GM23248 (cell line): ENCODE measurements at regions not wholly inside any gene's neighbourhood (a gene's known extent, or its start where the extent isn't known, plus 50 kb on each side); places are given as distances from the start of the nearest gene placed in this dataset.

ENCODE experiments used
- EZH2 ChIP-seq: fragments of 200-600 bp; sonication (generic); IDR thresholded peaks from 2 replicates; pipeline ENCODE4 v1.6.1; 2018; ENCODE audit warnings: antibody characterized with exemption, mild to moderate bottlenecking; ENCODE audit not compliant: insufficient read depth, poor library complexity, severe bottlenecking
- EZH2phosphoT487 ChIP-seq: fragments of 200-600 bp; sonication (generic); IDR thresholded peaks from 2 replicates; pipeline ENCODE4 v1.6.1; 2018; ENCODE audit warnings: antibody characterized with exemption, moderate library complexity, mild to moderate bottlenecking, low read depth; ENCODE audit not compliant: insufficient read depth

- TF ChIP-seq EZH2 (no peak), EZH2phosphoT487 (no peak)
These were observed 251.2 kb downstream of the ACKR3 start for GRCh38 chr2:236820763-236821344.
